ENCODE measurements at regions not wholly inside any gene's neighbourhood (a gene's known extent, or its start where the extent isn't known, plus 50 kb on each side); places are given as distances from the start of the nearest gene placed in this dataset.
"Not testable (repeated sequence)": the region's sequence is repeated elsewhere in the genome, so short reads cannot be mapped to it uniquely, and the experiment has no call there.

DNA sequence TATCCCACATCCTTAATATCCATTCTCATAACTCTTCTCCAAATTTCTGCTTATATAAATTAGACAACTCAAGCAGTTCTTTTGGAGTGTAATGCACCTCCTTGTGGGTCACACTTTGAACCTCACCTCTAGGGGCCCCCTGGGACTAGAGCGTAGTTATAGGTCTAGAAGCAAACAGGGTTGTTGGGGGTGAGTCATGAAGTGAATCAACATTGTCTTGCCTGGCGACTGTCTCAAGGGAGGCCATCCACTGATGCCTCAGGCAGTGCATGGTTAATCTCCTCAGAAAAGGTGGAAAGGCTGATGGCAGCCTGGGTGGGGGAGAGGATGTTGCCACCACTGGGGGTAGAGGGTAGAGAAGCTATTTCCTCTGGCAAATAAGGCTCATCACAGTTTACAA lies 129.1 kb downstream of the TNFRSF21 start:
- DNase-seq = no peak

DNA sequence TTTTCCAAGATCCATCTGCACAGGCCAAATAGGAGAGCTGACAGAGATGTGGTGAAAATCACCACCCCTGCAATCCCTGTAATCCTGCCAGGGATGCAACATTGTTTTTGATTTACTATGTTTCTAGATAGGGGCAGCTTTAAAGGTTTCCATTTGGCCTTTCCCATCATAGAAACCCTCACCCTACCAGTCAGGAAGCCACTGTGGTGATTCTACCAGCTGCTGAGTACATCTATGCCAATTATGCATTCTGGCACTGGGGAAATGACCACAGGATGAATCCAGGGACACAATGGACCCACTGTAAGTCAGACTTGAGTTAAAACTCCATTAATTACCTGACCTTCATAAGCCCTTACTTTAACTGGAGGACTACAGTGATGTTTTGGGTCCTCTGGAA lies 130.4 kb downstream of the TNFRSF21 start:
- no peak for DNase-seq

DNA sequence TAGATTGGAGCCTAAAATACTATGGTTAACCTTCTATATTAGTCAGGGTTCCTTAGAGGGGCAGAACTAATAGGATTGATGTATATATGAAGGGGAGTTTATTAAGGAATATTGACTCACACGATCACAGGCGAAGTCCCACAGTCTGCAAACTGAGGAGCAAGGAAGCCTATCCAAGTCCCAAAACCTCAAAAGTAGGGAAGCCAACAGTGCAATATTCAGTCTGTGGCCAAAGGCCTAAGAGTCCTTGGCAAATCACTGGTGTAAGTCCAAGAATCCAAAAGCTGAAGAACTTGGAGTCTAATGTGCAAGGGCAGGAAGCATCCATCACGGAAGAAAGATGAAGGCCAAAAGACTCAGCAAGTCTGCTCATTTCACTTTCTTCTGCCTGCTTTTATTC lies 133.5 kb upstream of the ADGRF1 start:
- DNase-seq = no peak

DNA sequence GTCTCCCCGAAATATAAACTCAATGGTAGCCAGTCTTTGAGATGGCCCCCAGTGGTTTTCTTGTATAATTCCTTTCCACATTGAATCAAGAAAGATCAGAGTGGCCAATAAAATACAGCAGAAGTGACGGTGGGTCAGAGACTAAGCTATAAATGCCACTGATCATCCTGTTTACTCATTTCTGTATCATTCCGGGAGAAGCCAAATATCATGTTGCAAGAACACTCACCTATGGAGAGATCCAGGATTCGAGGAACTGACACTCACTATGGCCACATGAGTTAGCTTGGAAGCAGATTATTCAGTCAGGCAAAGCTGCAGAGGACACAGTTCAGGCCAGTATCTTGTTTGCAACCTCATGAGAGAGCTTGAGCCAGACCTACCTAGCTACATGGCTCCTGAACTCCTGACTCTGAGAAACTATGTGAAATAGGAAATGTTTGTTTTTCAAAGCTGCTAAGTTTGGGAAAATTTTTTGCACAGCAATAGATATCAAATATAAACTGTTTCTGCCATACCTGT lies 132.4 kb upstream of the ADGRF1 start:
- DNase-seq = no peak

DNA sequence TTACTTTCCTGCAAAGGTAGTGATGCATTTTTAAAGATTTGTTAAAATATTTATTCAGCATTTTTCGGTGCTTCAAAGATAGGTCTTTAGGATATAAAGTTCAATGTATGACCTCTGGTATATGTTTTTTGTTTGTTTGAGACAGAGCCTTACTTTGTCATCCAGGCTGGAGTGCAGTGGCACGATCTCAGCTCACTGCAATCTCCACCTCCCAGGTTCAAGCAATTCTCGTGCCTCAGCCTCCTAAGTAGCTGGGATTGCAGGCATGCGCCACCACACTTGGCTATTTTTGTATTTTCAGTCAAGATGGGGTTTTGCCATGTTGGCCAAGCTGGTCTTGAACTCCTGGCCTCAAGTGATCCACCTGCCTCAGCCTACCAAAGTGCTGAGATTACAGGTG lies 131.9 kb upstream of the ADGRF1 start:
- DNase-seq = not testable (repeated sequence)

DNA sequence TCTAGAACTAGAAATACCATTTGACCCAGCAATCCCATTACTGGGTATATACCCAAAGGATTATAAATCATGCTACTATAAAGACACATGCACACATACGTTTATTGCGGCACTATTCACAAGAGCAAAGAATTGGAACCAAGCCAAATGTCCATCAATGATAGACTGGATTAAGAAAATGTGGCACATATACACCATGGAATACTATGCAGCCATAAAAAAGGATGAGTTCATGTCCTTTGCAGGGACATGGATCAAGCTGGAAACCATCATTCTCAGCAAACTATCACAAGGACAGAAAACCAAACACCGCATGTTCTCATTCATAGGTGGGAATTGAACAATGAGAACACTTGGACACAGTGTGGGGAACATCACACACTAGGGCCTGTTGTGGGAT lies 131.0 kb upstream of the ADGRF1 start:
- not testable (repeated sequence) for DNase-seq

DNA sequence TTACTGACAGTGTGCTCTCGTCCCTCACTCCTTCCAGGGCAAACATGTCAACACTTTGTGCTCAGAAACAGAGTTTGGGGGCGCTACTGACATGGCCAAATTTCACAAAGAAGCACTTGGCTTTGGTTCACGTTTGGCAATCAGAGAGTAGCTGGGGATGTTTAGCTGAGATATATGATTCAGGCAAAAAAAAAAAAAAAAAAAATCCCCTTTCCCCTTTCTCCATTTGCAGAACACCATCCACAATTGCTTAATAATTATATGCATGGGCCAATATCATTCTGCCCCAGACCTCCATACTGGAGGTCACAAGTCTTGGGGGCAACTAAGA lies 128.4 kb upstream of the ADGRF1 start:
- DNase-seq = peak; percentile 59 to 66

DNA sequence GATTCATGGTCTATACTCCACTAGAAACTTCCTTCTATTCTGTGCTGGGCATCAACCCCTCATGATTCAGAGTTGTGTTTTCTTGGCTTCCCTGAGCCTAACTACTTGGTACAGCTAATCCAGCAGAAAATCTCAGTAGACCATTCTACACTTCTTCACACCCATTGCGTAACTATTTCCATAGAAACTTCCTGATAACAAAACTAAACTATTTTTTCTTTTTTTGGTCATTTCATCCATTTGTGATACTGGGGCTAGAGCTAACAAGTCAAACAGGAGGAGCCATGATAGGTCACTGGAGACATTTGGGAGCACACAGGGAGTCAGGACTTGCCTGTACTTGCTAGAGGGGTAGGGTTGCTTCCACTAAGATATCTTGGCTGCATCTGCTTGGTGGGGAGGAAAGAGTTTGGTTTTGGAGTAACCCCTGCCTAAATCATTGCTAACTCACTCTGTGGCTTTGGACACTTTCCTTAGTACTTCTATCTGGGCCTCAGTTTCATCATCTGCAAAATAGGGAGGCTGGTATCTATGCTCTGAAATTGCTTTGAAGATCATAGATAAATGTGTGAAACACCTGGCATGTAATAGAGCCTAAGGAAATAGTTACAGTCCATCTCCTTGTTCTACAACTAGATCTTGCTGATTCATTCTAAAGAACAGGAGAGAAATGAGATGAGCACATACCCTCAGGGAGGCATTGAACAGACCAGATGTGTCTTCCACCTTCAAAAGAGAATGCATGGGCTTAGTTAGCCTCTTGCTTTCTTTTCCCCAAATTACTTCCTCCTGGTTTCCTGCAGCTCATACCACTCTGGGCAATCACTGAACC lies 127.9 kb upstream of the ADGRF1 start:
- peak; percentile 13 to 34 for DNase-seq

DNA sequence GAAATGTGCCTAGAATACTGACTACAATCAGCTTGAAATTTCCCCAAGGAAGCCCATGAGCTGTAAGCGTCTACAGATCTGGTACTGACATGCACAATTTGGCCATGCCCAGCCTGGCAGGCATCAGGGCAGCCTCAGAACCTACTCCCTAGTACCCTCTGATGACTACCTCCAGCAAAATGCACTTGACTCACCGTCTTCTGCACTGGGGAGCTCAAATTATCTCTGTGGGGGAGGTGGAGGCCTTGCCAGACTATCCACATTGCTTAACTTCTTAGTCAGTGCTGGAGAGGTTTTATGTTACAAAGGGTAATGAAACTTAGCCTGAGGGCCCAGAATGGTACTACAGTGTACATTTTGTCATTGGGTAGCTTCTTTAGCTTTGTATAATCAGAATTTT lies 126.0 kb upstream of the ADGRF1 start:
- peak; percentile 82 to 89 for DNase-seq

DNA sequence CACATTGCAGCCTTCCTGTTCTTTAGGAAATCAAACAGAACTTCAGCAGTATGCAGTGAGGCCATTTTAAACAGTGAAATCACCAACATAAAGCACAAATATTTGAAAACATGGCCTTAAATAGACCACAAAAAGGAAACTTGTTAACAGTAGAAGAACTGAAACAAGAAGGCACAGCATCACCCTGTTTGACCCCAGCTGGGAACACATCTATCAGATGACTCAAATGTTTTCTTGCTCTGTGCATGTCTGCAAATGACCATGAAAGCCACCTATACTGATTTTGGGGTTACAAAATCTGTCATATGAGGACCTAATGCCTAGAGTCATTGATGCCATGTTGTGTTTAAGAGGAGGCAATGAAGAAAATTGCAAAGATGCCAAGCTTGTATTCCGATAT lies 123.8 kb upstream of the ADGRF1 start:
- DNase-seq = peak; percentile 82 to 87

DNA sequence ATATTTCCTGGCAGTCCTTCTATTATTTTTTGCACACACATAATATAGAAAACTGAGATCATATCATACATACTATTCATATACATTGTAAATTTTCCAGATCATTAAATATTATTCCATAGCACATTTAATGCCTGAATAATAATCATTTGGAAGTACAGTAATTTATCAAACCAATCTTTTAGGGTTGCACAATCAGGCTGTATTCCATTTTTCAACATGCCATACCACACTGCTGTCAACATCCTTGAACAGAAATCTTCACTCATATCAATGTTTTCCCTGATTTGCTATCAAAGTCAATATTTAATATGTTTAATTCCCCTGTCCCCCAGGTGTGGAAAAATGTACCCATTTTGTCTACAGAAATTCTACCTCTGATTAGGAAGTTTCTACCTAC lies 122.7 kb upstream of the ADGRF1 start:
- DNase-seq = no peak

DNA sequence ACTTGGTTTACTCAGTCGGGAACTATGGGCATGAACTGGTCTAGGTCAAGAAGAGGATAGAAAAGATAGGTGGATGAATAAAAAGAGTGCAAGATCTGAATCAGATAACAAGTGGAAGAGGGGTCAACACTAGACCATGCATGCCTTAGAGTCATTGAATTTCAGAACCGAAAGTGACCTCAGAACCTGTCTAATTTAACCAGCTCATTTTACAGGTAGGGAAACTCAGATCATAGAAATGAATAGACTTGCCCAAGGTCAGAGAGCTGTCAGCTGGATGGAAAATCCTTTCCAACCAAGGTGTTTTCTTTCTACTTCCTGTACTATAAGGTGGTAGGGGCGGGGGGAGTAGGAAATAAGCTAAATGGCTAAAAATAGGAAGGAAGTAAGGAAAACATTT lies 121.4 kb upstream of the ADGRF1 start:
- no peak for DNase-seq

DNA sequence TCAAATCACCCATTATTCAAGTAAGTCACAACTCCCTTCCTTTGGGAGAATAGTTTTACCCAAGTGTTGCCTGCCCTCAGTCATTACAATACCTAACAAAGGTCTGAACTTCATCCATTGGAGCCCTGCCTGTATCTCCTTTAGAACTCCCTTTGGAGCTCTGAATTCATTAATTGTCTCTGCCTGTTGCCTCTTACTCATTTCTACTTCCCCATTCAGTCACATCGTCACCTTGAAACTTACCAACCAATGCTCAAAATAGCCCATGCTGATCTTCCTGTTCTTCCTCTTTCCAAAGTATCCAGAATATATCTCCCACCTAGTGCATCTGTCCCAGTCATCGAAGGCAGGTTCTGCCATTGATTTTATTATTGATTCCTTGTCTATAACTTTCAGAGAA lies 120.7 kb upstream of the ADGRF1 start:
- peak; percentile 66 to 73 for DNase-seq

DNA sequence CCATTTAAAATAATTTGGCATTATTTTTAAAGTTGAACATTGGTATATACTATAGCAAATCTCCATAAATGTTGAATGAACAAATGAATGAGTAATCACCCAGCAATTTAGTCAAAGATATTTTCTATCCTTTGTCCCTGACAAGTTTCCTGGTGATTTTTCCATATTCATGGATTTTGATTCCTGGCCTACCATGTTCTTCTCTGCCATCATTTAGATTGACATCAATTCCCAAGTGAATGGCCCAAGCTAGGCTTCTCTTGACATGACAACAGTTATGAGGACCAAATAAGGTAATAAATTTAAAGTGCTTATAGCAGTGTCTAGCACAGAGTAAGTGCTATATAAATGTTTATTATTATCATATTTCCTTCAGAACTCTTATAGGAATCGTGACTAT lies 120.1 kb upstream of the ADGRF1 start:
- DNase-seq = no peak

DNA sequence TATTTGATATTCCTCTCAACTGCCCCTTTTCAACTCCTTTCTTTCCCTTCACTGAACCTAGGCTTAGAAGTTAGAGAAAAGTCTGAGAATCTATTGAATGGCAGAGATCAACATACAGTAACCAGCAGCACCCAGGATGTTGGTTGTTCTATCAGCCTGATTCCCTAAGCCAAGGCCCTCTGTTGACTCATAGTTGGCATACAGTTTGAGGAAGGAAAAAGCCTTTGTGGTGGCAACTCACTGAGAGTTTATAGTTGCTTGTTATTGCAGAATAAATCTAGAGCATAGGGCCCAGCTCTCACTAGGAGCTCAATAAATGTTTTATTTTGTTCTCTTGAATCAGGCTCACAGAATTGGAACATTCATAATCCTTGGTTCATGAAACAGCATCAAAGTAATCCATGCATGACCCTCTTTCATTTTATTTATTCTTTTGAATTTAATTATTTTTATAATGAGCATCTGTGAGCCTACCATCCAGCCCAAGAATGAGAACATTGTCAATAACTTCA lies 119.1 kb upstream of the ADGRF1 start:
- peak; percentile 91 to 95 for DNase-seq

DNA sequence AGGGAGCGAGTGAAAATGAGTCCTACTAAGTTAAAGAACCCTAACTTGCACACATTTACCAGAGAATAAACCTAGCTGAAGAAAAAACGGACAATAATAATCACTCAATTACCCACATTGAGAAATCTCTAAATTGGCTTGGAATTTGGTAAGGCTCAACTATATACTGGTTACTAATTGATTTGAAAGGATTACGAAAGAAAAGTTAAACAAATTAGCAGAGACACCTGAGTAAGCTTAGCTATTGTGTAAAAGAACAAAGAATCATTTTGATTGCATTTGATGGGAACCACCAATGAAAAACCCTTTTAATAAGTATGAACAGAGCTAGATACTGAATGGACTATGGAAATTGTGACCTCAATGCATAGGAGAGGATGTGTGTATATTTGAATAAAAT lies 118.6 kb upstream of the ADGRF1 start:
- no peak for DNase-seq

DNA sequence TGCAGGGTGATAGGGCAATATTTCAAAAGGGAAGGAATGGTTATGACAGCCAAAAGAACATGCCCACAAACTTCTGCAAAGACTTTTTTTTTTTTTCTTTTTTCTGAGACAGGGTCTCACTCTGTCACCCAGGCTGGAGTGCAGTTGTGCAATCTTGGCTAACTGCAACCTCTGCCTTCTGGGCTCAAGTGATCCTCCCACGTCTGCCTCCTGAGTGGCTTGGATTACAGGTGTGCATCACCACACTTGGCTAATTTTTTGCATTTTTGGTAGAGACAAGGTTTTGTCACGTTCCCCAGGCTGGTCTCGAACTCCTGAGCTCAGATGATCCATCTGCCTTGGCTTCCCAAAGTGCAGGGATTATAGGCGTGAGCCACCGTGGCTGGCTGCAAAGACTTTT lies 117.6 kb upstream of the ADGRF1 start:
- DNase-seq = peak; percentile 24 to 34

DNA sequence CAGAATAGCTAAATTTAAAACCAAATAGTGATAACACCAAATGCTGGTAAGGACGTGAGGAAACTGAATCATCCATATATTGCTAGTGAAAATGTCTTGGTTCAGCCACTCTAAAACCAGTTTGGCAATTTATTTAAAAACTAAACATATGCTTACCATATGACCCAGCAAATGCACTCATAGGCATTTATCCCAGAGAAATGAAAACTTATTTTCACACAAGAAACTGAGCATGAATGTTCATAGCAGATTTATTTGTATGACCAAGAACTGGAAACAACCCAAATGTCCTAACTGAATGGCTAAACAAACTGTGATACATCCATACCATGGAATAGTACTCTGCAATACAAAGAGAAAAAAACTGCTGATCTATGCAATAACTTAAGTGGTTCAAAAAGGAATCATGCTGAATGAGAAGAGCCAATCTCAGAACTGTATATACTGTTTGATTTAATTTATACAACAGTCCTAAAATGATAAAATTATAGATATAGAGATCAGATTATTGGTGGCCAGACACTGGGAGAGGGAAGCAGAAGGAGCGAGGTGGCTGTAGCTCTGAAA lies 115.6 kb upstream of the ADGRF1 start:
- peak in 1 of 2 donors; percentile 0 for DNase-seq

DNA sequence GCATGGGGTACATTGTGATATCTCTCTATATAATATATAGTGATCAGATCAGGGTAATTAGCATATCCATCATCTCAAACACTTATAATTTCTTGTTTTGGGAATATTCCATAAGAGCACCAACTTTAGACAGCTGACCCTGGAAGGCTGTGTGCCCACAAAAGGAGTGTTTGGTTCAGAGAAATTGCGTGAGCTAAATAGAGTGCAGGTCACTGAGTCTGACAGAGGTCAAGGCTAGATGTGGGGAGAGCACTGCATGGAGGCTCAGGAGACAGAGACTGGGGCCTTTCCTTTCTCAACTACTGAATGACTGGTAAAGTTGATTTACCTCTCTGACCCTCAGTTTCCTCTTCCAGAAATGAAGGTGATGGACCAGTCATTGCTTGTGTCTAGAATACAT lies 114.9 kb upstream of the ADGRF1 start:
- DNase-seq = peak in 1 of 2 donors; percentile 0

DNA sequence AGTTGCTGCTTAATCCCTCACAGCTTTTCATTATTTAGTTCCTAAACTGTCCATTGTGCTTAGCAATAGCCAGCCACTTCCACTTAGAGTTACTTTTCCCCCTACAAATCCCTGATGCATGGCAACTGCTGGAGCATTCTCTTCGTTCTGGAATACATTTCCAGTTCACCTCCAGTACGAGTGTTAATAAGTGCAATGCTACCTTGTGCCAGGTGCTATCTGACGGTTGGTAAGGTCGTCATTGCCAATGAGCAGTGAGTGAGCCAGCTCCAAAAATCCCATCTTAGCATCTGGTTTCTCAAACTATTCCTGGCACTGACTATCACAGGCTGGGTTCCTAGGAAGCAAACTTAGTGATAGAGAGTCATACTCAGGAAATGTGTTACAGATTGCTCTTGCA lies 114.1 kb upstream of the ADGRF1 start:
- no peak for DNase-seq

DNA sequence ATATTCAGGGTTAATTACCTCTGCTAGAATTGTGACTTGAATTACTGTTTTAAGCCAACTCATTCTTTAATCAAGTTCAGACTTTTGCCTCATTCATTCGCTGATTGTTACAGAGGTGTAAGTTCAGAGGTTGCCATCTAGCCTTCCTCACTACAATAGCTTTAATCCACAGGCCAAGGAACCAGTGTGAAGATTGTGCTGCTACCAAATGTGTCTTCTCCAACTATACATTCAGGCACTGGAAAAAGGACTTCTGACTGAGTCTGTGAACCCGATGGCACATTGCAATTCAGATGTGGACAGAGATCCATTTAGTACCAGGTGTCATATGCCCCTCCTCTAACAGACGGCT lies 111.2 kb upstream of the ADGRF1 start:
- no peak for DNase-seq

DNA sequence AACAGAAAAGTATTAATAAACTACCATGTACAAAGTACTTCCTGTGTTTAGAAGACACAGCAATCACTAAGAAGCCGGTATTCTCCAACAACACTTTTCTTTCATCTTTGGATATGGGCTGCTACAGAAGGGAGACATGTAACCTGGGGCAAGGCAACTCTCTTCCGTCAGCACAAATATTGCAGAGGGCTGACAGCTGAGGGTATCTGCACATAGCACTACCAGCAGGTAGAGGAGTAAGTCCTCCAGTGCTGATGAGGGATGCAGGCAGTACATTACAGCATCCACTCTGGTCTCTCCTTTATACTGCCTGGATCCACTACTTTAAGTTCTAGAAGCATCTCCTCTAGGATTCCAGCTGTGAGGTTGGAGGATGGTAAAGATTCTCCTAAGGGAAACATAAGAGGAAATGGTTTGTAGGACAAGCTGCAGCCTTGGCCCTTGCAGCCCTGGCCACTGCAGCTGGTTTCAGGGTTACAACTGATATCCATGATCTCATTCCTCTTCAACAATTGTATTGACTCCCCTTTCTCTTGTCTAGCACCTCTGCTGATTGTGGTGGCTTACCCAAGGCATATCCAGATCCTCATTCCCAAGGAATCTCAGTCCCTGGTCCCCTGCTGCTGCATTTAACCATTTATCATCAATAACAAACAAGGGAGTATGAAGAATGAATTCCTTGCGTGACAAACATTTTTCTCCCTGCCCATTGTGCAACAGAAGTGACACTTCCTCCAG lies 110.7 kb upstream of the ADGRF1 start:
- no peak for DNase-seq

DNA sequence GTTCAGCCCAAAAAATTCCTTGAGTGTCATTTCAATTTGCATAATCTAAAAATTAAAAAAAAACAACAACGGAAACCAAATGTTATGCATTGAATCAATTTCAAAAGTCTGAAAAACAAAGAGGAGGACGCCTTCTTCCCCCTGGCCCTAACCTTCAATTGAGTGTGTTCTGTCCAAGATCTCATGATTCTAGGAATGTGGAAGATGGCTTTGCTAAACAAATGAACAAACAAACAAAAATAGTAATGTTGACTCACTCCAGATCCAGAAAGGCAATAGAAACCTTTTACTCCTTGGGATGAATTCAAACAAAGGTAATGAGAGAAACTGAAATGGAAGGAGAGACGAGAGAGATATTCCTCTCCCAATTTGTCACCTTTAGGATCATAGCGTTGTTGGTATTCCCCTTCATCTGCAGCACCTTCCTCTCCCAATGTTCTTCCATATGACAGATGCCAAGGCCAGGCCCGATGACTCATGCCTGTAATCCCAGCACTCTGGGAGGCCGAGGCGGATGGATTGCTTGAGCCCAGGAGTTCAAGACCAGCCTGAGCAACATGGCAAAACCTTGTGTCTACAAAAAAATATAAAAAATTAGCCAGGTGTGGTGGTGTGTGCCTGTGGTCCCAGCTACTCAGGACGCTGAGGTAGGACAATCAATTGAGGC lies 109.2 kb upstream of the ADGRF1 start:
- no peak for DNase-seq
